Fibroblast of the aortic adventitia (primary cell): ENCODE measurements at regions not wholly inside any gene's neighbourhood (a gene's known extent, or its start where the extent isn't known, plus 50 kb on each side); places are given as distances from the start of the nearest gene placed in this dataset.

ENCODE experiments used
- DNase-seq: peaks from one replicate; pipeline ENCODE4 v3.0.0-alpha.2; 2010; ENCODE audit warnings: low read depth
- H3K4me3 ChIP-seq: 2 replicates; pipeline ENCODE4 v1.5.1; 2011; ENCODE audit warnings: low read depth, mild to moderate bottlenecking, control low read depth, low read length, moderate library complexity
- CTCF ChIP-seq: IDR thresholded peaks from 2 replicates; pipeline ENCODE4 v1.5.1; 2011; ENCODE audit warnings: mild to moderate bottlenecking, low read length, control low read depth, inconsistent platforms; ENCODE audit not compliant: insufficient read depth

GRCh38 chr15:96403932-96404331 lies 73.4 kb downstream of the NR2F2 start:
- DNase-seq: no peak
- TF ChIP-seq CTCF: no peak
- no peak overlapping the region for H3K4me3 ChIP-seq

GRCh38 chr15:96404560-96404959 lies 74.1 kb downstream of the NR2F2 start:
- TF ChIP-seq CTCF: no peak
- no peak for DNase-seq
- no peak overlapping the region for H3K4me3 ChIP-seq

GRCh38 chr15:96406291-96406690 lies 75.8 kb downstream of the NR2F2 start:
- DNase-seq: no peak
- H3K4me3 ChIP-seq: no peak overlapping the region
- TF ChIP-seq CTCF: no peak

GRCh38 chr15:96406701-96407100 lies 76.2 kb downstream of the NR2F2 start:
- H3K4me3 ChIP-seq: no peak overlapping the region
- DNase-seq: no peak
- TF ChIP-seq CTCF: no peak

- H3K4me3 ChIP-seq: no peak overlapping the region
- no peak for TF ChIP-seq CTCF
These were observed 77.0 kb downstream of the NR2F2 start for GRCh38 chr15:96407482-96407881.

GRCh38 chr15:96408591-96409183 lies 78.2 kb downstream of the NR2F2 start:
- no peak for DNase-seq
- TF ChIP-seq CTCF: no peak
- no peak overlapping the region for H3K4me3 ChIP-seq

More at GRCh38 chr15:96407482-96407881, 77.0 kb downstream of the NR2F2 start:
- DNase-seq: no peak
